Duodenal mucosa (tissue), 2 donors: ENCODE measurements at regions not wholly inside any gene's neighbourhood (a gene's known extent, or its start where the extent isn't known, plus 50 kb on each side); places are given as distances from the start of the nearest gene placed in this dataset.

Experiments used
- H3K27ac ChIP-seq: one replicate; pipeline ENCODE4 v1.7.0; 2013; ENCODE audit warnings: low read depth, low read length
- H3K27me3 ChIP-seq, 2 donors: one replicate each; pipeline ENCODE4 v1.7.0; 2013; ENCODE audit warnings: low read length in 2 of 2, control low read depth in 1 of 2; ENCODE audit not compliant: insufficient read depth in 2 of 2, control insufficient read depth in 1 of 2
- H3K36me3 ChIP-seq, 2 donors: one replicate each; pipeline ENCODE4 v1.7.0; 2013; ENCODE audit warnings: low read length in 2 of 2, control low read depth in 1 of 2; ENCODE audit not compliant: insufficient read depth in 2 of 2, control insufficient read depth in 1 of 2
- H3K4me1 ChIP-seq, 2 donors: one replicate each; pipeline ENCODE4 v1.7.0; 2013; ENCODE audit warnings: low read length in 2 of 2, control low read depth in 1 of 2; ENCODE audit not compliant: insufficient read depth in 2 of 2, control insufficient read depth in 1 of 2
- H3K4me3 ChIP-seq, 2 donors: one replicate each; pipeline ENCODE4 v1.7.0; 2013; ENCODE audit warnings: low read length in 2 of 2, low read depth in 1 of 2
- H3K9ac ChIP-seq, 2 donors: one replicate each; pipeline ENCODE4 v1.7.0; 2013; ENCODE audit warnings: low read length in 2 of 2, low read depth in 1 of 2
- H3K9me3 ChIP-seq, 2 donors: one replicate each; pipeline ENCODE4 v1.7.0; 2013; ENCODE audit warnings: low read length in 2 of 2, control low read depth in 1 of 2; ENCODE audit not compliant: control insufficient read depth in 1 of 2

DNA sequence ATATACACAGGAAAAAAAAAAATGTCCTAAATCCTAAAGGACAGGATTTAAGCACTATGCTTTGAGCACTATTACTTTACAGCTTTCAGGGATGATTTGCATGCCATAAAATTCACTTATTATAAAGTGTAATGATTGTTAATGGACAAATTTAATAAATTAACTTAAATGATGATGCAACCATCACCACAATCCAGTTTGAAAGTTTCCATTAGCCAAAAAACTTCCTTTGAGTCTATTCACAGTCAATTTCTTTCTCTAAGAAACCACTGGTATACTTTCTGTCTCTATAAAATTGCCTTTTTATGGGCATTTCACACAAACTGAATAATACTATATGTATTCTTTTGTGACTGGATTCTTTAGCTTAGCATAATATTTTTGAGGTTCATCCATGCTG lies 111.1 kb upstream of the RIOK3 start:
- H3K9ac ChIP-seq: no peak overlapping the region
- H3K27me3 ChIP-seq: no peaks in the 10 kb centered on the region
- no peaks in the 10 kb centered on the region for H3K36me3 ChIP-seq
- H3K4me1 ChIP-seq: no peaks in the 10 kb centered on the region
- H3K4me3 ChIP-seq: no peak overlapping the region
- H3K27ac ChIP-seq: no peak overlapping the region
- H3K9me3 ChIP-seq: no peaks in the 10 kb centered on the region

DNA sequence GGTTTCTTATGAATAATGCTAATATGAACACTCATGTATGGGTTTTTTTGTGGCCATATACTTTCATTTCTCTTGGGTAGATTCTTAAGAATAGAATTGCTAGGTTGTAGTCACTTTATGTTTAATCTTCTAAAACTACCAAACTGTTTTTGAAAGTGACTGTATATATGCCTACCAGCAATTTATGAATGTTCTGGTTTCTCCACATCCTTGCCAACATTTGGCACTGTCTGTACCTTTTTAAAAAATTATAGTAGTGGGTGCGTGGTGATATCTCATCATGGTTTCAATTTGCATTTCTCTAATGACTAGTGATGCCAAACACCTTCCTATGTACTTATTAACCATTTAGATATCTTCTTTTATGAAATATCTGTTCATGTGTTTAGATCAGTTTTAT lies 110.6 kb upstream of the RIOK3 start:
- H3K27me3 ChIP-seq: no peaks in the 10 kb centered on the region
- H3K4me1 ChIP-seq: no peaks in the 10 kb centered on the region
- no peak overlapping the region for H3K9ac ChIP-seq
- no peak overlapping the region for H3K4me3 ChIP-seq
- H3K36me3 ChIP-seq: no peaks in the 10 kb centered on the region
- no peaks in the 10 kb centered on the region for H3K9me3 ChIP-seq
- H3K27ac ChIP-seq: no peak overlapping the region

DNA sequence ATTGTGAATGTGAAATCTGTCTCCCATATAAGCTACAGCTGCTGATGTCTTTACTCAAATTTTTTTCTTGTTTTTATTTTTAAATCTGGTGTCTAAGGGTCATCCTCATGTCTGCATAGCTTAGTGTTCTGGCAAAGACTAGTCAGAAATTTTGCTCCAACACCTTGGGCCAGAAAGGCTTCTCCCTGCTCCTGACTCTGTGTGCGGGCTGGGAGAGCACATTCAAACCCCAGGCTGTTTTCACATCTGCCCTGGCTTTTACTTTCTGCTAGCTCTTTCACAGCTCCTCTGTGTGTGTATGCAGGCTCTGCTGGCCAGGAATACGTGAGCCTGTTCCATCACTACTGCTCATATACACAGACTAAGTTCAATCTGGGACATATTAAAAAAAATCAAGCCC lies 102.9 kb upstream of the RIOK3 start:
- Histone ChIP-seq H3K4me1 (no peaks in the 10 kb centered on the region), H3K27ac (no peak overlapping the region), H3K9me3 (no peaks in the 10 kb centered on the region), H3K4me3 (no peak overlapping the region), H3K27me3 (no peaks in the 10 kb centered on the region), H3K9ac (no peak overlapping the region), H3K36me3 (no peaks in the 10 kb centered on the region)

DNA sequence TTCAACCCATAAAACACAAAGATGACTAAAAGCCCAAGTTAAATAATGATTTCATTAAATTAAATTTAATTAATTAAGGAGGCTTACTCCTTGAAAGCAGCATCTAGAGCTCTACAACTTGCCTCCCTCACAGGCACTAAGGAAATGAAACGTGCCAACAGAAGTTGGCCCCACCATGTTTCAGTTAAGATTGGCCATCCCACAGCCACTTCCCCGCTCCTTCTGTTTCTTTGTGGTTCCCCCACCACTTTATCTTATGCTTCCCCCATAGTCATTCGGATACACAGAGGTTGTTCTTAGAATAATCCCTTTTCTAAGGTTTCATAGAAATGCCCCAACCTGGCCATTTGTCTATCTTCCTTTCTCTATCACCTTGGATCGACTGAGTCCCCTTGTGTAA lies 101.6 kb upstream of the RIOK3 start:
- Histone ChIP-seq H3K4me1 (peaks cover 2 to 4% of the 10 kb centered on the region in 2 donors), H3K27ac (no peak overlapping the region), H3K27me3 (no peaks in the 10 kb centered on the region)

DNA sequence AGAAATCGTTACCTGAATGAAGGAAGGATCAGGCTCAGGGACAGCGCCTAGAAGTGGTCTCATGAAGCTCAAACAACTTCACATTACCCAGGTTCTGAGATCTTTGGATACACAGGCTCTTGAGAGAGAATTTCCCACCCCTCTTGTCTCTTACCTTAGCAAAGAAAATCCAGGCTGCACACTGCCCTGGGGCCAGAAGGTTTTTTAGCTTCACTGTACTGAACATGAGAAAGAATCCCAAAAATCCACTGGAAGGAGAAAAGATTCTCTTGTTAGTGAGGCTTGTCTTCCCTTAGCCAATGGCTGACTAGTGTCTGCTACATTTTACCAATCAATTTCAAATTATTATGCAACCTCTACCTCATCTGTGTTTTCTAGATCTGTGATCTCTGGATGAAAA lies 101.0 kb upstream of the RIOK3 start:
- no peak overlapping the region for H3K27ac ChIP-seq
- no peaks in the 10 kb centered on the region for H3K9me3 ChIP-seq
- no peak overlapping the region for H3K9ac ChIP-seq

More for the DNA sequence above, 101.6 kb upstream of the RIOK3 start:
- Histone ChIP-seq H3K36me3 (no peaks in the 10 kb centered on the region), H3K9me3 (no peaks in the 10 kb centered on the region), H3K4me3 (no peak overlapping the region), H3K9ac (no peak overlapping the region)

DNA sequence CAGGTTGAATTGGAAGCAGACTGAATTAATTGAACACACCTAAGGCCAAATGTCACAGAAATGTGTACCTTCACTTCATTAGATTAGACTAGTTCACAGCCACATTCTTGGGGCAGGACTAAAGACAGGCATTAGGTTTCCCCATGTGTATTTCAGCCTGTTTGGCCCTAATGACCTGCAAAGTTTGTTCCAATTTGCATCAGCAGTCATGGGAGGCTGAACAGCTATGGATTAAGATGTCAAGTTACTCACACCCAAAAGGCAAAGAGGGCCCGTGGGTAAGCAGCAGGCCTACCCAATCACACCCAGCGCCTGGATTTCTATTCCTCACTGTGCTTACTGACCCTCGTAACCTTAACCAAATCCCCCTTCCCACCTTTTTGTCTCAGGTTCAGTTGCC lies 99.6 kb upstream of the RIOK3 start:
- no peaks in the 10 kb centered on the region for H3K9me3 ChIP-seq
- no peak overlapping the region for H3K27ac ChIP-seq
- H3K4me3 ChIP-seq: no peak overlapping the region
- no peaks in the 10 kb centered on the region for H3K36me3 ChIP-seq
- no peaks in the 10 kb centered on the region for H3K27me3 ChIP-seq
- H3K9ac ChIP-seq: no peak overlapping the region
- peaks cover 21 to 23% of the 10 kb centered on the region in 2 donors for H3K4me1 ChIP-seq

More for the DNA sequence above, 101.0 kb upstream of the RIOK3 start:
- Histone ChIP-seq H3K4me1 (peaks cover 7 to 9% of the 10 kb centered on the region in 2 donors), H3K27me3 (no peaks in the 10 kb centered on the region), H3K4me3 (no peak overlapping the region), H3K36me3 (no peaks in the 10 kb centered on the region)

DNA sequence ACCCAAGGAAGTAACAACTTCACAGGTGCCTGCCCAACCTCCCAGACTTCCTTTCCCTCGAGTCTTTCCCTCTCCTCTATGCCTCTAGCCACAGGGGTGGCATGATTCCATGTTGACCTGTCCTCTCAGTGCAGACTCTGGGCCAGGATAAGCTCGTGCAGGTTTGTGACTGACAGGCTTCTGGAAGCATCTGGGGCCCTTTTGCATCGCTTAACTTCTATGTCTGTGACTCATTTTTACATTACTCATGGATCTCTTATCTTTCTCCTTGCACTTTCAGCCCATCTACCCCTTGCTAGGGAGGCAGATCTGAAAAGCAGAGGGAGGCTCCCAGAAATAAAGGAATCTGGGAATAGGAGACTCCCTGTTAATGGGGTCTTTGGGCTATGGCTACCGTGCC lies 98.5 kb upstream of the RIOK3 start:
- H3K9ac ChIP-seq: no peak overlapping the region
- H3K27ac ChIP-seq: no peak overlapping the region
- H3K36me3 ChIP-seq: no peaks in the 10 kb centered on the region
- no peaks in the 10 kb centered on the region for H3K9me3 ChIP-seq
- H3K27me3 ChIP-seq: no peaks in the 10 kb centered on the region
- H3K4me1 ChIP-seq: peaks cover 23 to 27% of the 10 kb centered on the region in 2 donors
- no peak overlapping the region for H3K4me3 ChIP-seq

DNA sequence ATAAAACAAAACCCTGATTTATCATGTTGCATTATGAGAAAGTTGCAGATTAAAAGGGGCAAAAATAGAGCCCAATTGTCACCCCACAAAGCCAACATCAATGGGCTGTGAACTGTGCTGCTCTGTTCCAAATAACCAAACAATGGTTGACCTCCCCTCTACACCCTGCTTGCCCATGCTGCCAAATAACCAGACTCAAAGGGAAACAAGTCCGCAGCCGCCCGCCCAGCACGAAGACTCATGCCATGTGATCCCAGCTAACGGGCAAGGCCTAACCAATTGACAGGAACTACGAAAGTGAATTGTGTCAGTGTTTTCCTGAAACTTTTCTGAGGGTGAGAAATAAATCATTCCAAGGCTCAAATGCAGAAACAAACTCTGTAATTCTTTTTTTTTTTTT lies 97.9 kb upstream of the RIOK3 start:
- no peak overlapping the region for H3K9ac ChIP-seq
- H3K27ac ChIP-seq: no peak overlapping the region

DNA sequence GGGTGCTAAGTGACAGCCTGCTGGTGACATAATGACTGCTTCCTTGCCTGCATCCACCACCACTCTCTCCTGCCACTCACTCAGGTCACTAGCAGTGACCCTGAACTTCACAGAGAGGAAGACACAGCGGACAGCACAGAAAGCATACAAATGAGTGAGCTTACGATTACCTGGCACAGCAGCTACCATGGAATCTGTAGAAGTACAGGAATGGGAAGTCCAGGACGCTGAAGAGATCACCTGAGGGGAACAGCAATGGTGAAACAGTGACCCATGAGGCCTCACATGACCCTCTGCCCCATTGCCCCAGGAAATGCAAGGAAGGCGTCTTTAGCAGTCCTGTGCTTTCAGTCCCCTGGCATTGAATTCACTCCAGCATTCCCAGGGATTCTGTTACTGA lies 96.7 kb upstream of the RIOK3 start:
- H3K4me3 ChIP-seq: no peak overlapping the region
- no peaks in the 10 kb centered on the region for H3K36me3 ChIP-seq
- no peak overlapping the region for H3K9ac ChIP-seq
- H3K27ac ChIP-seq: no peak overlapping the region
- H3K27me3 ChIP-seq: no peaks in the 10 kb centered on the region
- peaks cover 23 to 27% of the 10 kb centered on the region in 2 donors for H3K4me1 ChIP-seq
- H3K9me3 ChIP-seq: no peaks in the 10 kb centered on the region

More for the DNA sequence above, 97.9 kb upstream of the RIOK3 start:
- Histone ChIP-seq H3K36me3 (no peaks in the 10 kb centered on the region), H3K4me1 (peaks cover 23 to 27% of the 10 kb centered on the region in 2 donors), H3K27me3 (no peaks in the 10 kb centered on the region), H3K4me3 (no peak overlapping the region), H3K9me3 (no peaks in the 10 kb centered on the region)

DNA sequence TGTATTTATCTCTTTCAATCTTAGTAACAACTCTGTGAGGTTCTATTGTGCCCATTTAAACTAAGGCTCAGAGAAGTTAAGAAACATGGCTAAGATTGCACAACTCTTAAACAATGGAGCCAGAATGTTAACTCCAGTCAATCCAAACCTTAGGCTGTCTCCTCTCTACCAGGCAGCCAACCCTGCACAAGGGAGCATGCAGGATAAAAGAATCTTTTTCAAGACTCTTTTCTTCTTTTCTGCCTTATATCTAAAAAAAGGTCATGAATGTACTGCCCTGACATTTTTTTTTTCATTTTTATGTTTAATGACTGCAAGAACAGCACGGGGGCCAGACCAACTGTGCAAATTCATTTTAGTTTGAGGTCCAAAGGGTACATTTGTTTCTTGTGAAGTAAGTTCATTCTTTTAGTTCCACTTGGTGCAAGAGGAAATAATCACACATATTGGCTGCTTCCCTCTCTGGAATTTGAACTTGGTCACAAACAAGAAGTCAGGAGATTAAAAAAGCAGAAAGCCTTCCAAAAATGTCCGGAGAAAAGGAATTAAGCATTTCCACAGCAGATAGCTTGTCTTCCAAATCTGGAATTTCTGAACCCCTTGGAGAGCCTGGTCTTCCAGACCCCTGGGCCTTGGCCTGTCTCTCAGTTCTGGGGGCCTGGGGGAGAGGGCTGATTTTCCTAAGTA lies 96.0 kb upstream of the RIOK3 start:
- Histone ChIP-seq H3K27me3 (no peaks in the 10 kb centered on the region), H3K9me3 (no peaks in the 10 kb centered on the region), H3K4me1 (peaks cover 23 to 27% of the 10 kb centered on the region in 2 donors), H3K36me3 (no peaks in the 10 kb centered on the region), H3K4me3 (peak overlapping the region in 1 of 2 donors; percentile 39), H3K27ac (no peak overlapping the region), H3K9ac (no peak overlapping the region)
